NCI-H526 (cell line): ENCODE measurements at regions not wholly inside any gene's neighbourhood (a gene's known extent, or its start where the extent isn't known, plus 50 kb on each side); places are given as distances from the start of the nearest gene placed in this dataset.
"Not testable (repeated sequence)": the region's sequence is repeated elsewhere in the genome, so short reads cannot be mapped to it uniquely, and the experiment has no call there.

Source experiments
- DNase-seq, 2 experiments: peaks; one replicate each; lab custom pipeline; 2025; lab: John Stamatoyannopoulos, UW

- not testable (repeated sequence) for DNase-seq
Observed at GRCh38 chr12:105535033-105535432, 204.5 kb downstream of the C12orf75 start.

GRCh38 chr12:105538880-105539279 lies 208.4 kb downstream of the C12orf75 start:
- no peak for DNase-seq

DNA sequence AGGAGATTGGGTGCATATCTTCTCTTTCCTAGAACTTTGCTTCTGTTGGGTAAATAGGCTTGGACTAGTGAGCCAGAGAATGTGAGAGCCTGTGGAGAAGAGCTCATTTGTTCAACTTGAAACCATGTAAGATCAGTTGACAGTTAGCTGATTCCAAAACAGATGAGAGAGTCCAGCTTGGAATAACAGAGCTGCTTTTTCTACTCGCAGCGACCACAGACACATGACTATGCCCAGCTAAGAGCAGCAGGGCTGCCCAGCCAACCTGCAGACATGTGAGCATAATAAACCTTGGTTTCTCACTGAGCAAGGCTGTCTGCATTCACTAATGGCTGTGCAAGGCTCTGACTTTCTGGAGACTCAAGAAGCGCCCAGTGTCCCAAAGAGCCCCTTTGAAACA lies 209.2 kb downstream of the C12orf75 start:
- DNase-seq = no peak

- DNase-seq = no peak
Observed at GRCh38 chr12:105547786-105548185, 217.3 kb downstream of the C12orf75 start.

GRCh38 chr12:105548626-105549025 lies 218.1 kb downstream of the C12orf75 start:
- no peak for DNase-seq

DNA sequence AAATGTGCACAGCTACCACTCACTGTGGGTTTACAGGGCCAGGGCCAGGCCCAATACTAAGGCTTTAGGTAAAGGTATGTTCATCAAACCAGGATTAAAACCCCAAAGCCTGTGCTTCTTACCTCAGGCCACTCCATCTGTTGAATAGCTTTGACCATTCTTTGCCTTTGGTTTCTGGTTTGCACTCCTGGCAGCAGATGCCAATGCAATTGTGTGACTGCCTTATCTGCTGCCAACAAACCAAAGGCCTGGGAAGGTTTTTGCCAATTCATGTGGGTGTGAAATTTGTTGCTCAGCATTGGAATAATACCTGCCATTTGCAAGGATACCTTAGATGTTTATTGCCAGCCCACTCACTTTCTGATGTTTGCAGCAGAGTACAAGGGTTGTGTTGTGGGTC lies 221.6 kb downstream of the C12orf75 start:
- no peak for DNase-seq

DNA sequence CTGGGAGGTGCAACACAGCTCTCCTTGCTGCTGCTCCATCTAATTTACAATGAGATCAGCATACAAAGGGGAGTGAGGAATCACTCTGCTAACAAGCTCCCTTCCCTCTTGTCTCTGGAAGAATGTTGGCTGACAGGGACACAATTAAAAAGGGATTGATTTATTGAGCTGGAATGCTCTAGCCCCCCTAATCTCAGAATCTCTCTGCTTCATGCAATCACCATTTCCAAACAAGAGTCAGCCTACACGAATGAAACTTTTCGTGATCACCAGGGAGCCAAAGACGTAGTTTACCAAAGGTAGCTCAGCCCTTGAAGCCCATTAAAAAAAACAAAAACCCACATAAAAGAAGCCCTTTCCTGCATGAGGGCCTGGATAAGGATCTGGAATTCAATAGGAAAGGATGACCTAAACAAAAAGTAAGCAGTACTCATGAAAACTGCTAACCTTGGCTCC lies 223.8 kb downstream of the C12orf75 start:
- DNase-seq = no peak

- DNase-seq = no peak
Observed at GRCh38 chr12:105554856-105555255, 224.4 kb downstream of the C12orf75 start.

DNA sequence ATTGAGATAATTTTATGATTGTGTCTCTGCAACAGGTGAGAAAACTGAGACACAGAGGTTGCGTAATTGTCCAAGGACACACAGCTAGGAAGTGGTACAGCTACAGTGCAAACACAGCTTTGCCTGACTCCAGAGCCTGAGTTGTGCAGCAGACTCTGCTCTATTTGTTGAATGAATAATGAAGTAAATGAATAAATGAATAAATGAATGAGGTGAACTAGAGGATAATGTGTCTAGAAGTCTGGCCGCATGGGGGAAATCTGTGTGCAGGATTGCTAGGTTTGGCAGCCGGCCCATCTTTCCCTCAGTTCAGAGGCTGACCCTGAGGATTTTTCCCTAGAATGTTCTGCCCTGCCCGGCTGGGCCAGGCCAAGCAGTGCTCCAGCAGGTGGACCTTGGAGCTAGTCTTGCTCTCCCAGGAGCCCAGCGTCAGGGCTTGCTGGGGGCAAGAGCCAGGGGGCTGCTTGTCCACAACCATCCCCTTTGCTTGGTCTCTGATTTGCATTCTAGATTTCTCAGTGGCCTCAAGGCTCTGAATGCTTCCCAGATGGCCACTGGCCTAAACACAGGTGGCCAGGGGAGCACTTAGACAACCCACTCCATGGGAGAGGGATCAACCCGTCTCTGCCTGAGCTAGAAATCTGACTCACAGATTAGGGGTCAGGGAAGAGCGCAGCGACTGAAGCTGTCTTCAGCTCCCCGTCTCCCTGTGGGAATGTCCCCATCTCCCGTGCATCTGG lies 225.2 kb downstream of the C12orf75 start:
- DNase-seq = no peak

GRCh38 chr12:105559310-105559709 lies 228.8 kb downstream of the C12orf75 start:
- DNase-seq = no peak

GRCh38 chr12:105561546-105562198 lies 231.2 kb downstream of the C12orf75 start:
- DNase-seq = no peak

GRCh38 chr12:105562199-105562971 lies 231.9 kb downstream of the C12orf75 start:
- no peak for DNase-seq

DNA sequence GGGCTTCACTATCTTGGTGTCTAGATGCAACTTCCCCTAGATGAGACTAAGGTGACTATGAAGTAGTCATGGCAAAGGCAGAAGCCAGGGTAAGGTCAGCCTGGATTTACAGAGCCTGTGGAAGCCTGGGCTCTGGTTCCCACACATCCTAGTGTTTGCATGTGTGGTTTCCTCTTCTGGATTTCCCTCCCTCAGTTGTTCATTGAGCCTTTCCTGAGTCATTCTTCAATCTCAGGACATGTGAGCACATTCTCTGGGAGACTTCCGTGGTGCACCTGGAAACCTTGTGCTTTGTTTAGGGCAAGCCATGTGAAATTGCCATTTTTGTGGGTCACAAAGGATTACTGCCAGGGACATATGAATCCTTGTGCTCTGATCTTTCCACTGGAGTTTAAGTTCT lies 236.6 kb downstream of the C12orf75 start:
- DNase-seq = no peak

DNA sequence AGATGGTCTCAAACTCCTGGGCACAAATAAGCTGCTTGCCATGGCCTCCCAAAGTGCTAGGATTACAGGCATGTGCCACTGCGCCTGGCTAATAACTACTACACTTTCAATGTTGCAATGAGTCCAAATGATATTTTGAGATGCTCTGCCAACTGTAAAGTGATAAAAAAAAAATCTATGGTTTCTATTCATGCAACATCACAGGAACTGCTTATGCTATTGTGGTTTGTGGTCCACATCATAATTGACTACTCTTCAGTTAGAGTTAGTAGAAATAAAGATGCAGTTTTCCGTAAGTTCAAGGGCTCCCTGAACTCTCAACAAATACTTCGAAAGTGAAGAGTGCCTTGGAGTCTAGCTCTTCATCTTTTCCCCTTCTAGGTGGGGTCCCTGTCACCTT lies 239.4 kb downstream of the C12orf75 start:
- no peak for DNase-seq

- DNase-seq = no peak
Observed at GRCh38 chr12:105570944-105571343, 240.5 kb downstream of the C12orf75 start.

- no peak for DNase-seq
Observed at GRCh38 chr12:105573574-105573973, 243.1 kb downstream of the C12orf75 start.

DNA sequence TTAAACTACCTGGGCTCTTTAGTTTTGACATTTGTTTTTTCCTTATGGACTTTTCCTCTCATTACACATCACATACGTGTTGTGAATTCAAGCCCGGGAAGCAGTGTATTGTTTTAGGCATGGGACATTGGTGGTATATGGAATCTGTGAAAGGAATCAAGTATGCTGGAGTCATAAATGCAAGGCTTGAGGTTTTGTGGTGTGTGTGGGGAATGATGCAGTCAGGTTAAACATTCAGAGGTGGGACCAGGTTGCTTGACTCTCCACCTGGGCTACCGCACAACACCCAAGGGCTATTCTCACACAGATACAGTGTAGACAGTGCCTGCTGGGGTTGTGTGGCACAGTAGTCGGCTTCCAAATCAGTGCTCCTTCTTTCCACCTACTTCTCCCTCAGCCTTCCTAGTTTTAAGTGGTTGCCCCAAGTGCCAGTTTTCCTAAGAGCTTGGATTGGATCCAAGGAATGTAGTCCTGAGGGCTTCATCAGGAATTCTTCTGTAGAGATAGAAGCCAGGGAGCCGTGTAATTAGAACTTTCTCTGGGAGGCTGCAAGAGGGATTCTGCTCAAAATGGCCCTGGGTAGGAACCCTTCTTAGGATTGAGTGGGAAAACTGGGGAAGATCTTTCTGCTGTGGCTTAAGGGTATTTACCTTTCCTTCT lies 243.7 kb downstream of the C12orf75 start:
- no peak for DNase-seq

DNA sequence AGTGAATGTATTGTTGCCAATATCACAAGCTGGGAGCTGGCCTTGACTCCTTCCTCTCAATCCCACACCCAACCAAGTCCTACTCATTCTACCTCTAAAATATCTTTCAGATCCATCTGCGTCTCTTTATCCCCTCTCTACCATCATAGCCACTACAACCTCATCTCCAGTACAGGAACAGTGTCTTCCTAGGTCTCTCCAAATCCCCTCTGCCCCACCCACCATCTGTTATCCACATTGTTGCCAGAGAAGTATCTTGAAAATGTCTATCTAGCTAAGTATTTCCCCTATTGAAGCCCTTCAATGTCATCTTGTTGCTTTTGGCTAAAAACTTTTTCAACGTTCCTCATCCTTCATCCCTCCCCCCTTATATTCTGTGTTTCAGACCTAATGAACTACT lies 244.7 kb downstream of the C12orf75 start:
- DNase-seq = no peak

- no peak for DNase-seq
Observed at GRCh38 chr12:105576261-105576660, 245.8 kb downstream of the C12orf75 start.

DNA sequence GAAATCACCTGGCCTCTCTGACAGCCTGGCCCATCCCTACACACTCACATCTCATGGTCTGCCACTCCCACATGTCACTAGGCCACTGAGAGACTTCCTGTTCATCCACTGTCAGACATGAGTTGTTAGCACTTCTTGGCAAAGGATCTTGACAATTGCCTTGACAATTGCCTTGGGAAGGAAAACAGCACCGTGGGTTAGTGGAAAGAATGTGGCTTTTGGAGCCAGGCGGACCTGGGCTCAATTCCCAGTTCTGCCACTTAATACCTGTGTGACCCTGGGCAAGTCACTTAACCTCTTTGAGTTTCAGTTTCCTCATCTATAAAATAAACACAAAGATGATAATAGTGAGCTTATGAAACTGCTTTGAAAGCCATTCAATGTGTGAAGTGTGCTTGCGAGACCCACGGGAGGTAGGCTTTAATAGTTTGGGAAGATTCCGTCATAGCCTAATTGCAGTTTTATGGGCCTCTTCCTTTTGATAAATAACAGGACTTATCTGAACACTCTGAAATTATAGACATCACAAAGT lies 250.4 kb downstream of the C12orf75 start:
- DNase-seq = no peak

DNA sequence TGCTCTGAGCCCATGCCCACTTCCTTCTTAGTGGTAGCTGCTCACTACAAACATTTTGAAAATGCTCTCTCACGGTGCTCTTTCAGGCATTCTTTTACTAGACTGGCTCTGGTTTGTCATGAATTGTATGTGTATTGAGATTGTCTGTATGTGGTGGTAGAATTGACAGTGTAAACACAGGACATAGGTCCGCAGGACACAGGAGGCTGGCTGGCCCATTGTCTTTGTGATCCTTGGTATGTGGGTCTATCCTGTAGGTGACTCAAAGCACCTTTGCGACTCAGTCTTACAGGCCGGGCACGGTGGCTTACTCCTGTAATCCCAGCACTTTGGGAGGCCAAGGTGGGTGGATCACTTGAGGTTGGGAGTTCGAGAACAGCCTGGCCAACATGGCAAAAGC lies 250.9 kb downstream of the C12orf75 start:
- DNase-seq = no peak

GRCh38 chr12:105585107-105585506 lies 254.6 kb downstream of the C12orf75 start:
- no peak for DNase-seq
